HG03045 (cell line): ENCODE measurements at regions not wholly inside any gene's neighbourhood (a gene's known extent, or its start where the extent isn't known, plus 50 kb on each side); places are given as distances from the start of the nearest gene placed in this dataset.

Experiments used
- ATAC-seq: cut with Tn5 transposase; IDR thresholded peaks from one replicate; pipeline ENCODE4 v1.9.1; 2021; ENCODE audit warnings: mild to moderate bottlenecking, moderate library complexity; ENCODE audit not compliant: unreplicated experiment

- ATAC-seq = peak; percentile 83
These were observed 219.5 kb upstream of the TANK start for GRCh38 chr2:160940699-160941098.

GRCh38 chr2:160941290-160941846, 218.9 kb upstream of the TANK start:
- no peak for ATAC-seq

GRCh38 chr2:160942476-160943142, 217.6 kb upstream of the TANK start:
- no peak for ATAC-seq

- no peak for ATAC-seq
These were observed 216.8 kb upstream of the TANK start for GRCh38 chr2:160943414-160943813.

GRCh38 chr2:160952464-160953254, 207.6 kb upstream of the TANK start:
- no peak for ATAC-seq

- ATAC-seq = no peak
These were observed 204.7 kb upstream of the TANK start for GRCh38 chr2:160955578-160955977.

GRCh38 chr2:160956243-160956802, 203.9 kb upstream of the TANK start:
- no peak for ATAC-seq

GRCh38 chr2:160963957-160964356, 196.3 kb upstream of the TANK start:
- ATAC-seq = no peak

GRCh38 chr2:160967523-160967922, 192.7 kb upstream of the TANK start:
- no peak for ATAC-seq

GRCh38 chr2:160968183-160968582, 192.0 kb upstream of the TANK start:
- no peak for ATAC-seq

GRCh38 chr2:160970052-160970965, 189.9 kb upstream of the TANK start:
- no peak for ATAC-seq

GRCh38 chr2:160973991-160974390, 186.2 kb upstream of the TANK start:
- no peak for ATAC-seq

GRCh38 chr2:160974803-160975202, 185.4 kb upstream of the TANK start:
- no peak for ATAC-seq

- no peak for ATAC-seq
These were observed 183.4 kb upstream of the TANK start for GRCh38 chr2:160976797-160977196.

GRCh38 chr2:160977376-160977775, 182.9 kb upstream of the TANK start:
- no peak for ATAC-seq

GRCh38 chr2:160977854-160978253, 182.4 kb upstream of the TANK start:
- ATAC-seq = no peak

GRCh38 chr2:160984426-160985077, 175.7 kb upstream of the TANK start:
- no peak for ATAC-seq

GRCh38 chr2:160989778-160990177, 170.4 kb upstream of the TANK start:
- ATAC-seq = no peak

- no peak for ATAC-seq
These were observed 166.6 kb upstream of the TANK start for GRCh38 chr2:160993654-160994061.
